ENCODE measurements at regions not wholly inside any gene's neighbourhood (a gene's known extent, or its start where the extent isn't known, plus 50 kb on each side); places are given as distances from the start of the nearest gene placed in this dataset.

GRCh38 chr5:110918683-110919082, 152.8 kb upstream of the TSLP start:
- Histone ChIP-seq H4K5ac (ENCODE audit: insufficient read length, low read depth, low read length) (no peak overlapping the region), H2AK5ac (ENCODE audit: low read depth, low read length) (no peak overlapping the region), H4K91ac (replicated peaks; ENCODE audit: insufficient read length, low read length) (no peak overlapping the region), H3K27ac (ENCODE audit: low read depth, low read length) (no peak overlapping the region), H3K9me3 (ENCODE audit: insufficient read depth in 2 of 2, low read depth in 1 of 2, low read length in 1 of 2) (no peaks in the 10 kb centered on the region), H3K4me2 (ENCODE audit: insufficient read depth in 1 of 2, low read depth in 2 of 2, low read length in 2 of 2) (no peak overlapping the region), H3K23ac (ENCODE audit: insufficient read length) (no peak overlapping the region), H3K36me3 (ENCODE audit: control insufficient read depth in 2 of 4, insufficient read depth in 4 of 4, low read length in 3 of 4) (no peaks in the 10 kb centered on the region), H3K4ac (replicated peaks; ENCODE audit: insufficient read length, low read depth, low read length) (no peak overlapping the region), H3K27me3 (replicated peaks in 1 of 4; ENCODE audit: control insufficient read depth in 3 of 4, extremely low read depth in 1 of 4, insufficient read depth in 3 of 4, low read length in 3 of 4) (no peaks in the 10 kb centered on the region), H2BK12ac (ENCODE audit: low read depth, low read length) (no peak overlapping the region), H3K79me1 (ENCODE audit: low read depth, low read length) (no peaks in the 10 kb centered on the region), H3K23me2 (ENCODE audit: low read depth, low read length) (no peaks in the 10 kb centered on the region), H3K4me3 (ENCODE audit: extremely low read depth in 1 of 4, insufficient read depth in 2 of 4, low read depth in 3 of 4, low read length in 4 of 4) (no peak overlapping the region), H2BK15ac (ENCODE audit: low read length) (no peak overlapping the region), H3K4me1 (replicated peaks in 1 of 4; ENCODE audit: control insufficient read depth in 3 of 4, insufficient read depth in 4 of 4, low read length in 3 of 4) (no peaks in the 10 kb centered on the region), H3K79me2 (ENCODE audit: control insufficient read depth in 1 of 2, insufficient read depth in 2 of 2, low read length in 2 of 2) (no peaks in the 10 kb centered on the region), H3K9ac (replicated peaks in 1 of 4; ENCODE audit: extremely low read depth in 1 of 4, low read depth in 3 of 4, low read length in 3 of 4) (no peak overlapping the region), H2AFZ (ENCODE audit: low read length) (no peak overlapping the region), H3K18ac (ENCODE audit: extremely low read depth, low read length) (no peak overlapping the region), H3K56ac (replicated peaks; ENCODE audit: insufficient read length, low read depth, low read length) (no peak overlapping the region), H2BK20ac (ENCODE audit: low read length) (no peak overlapping the region), H4K20me1 (replicated peaks in 1 of 2; ENCODE audit: control insufficient read depth in 1 of 2, insufficient read depth in 2 of 2, low read length in 2 of 2) (no peaks in the 10 kb centered on the region), H2BK5ac (ENCODE audit: low read depth, low read length) (no peak overlapping the region), H3K14ac (ENCODE audit: insufficient read length) (no peak overlapping the region), H2BK120ac (replicated peaks; ENCODE audit: low read depth, low read length) (no peak overlapping the region), H4K8ac (ENCODE audit: extremely low read depth, insufficient read depth, low read length) (no peak overlapping the region)
- CTCF ChIA-PET (ENCODE audit: partially characterized antibody): no interaction called here
- no peak for FAIRE-seq
- POLR2A ChIA-PET (ENCODE audit: partially characterized antibody): no interaction called here
- no peak for TF ChIP-seq SP2 (IDR thresholded peaks at IDR 0.05; ENCODE audit: low read length)
- TF ChIP-seq TCF12 (IDR thresholded peaks at IDR 0.05; ENCODE audit: low read depth, low read length): no peak
- no peak for TF ChIP-seq SRF (IDR thresholded peaks at IDR 0.05; ENCODE audit: low read depth, low read length)
- no peak for TF ChIP-seq GTF2F1 (IDR thresholded peaks at IDR 0.05; ENCODE audit: borderline replicate concordance, low read depth, low read length)
- TF ChIP-seq YY1 (IDR thresholded peaks at IDR 0.05; ENCODE audit: low read depth, low read length): no peak
- no peak for TF ChIP-seq TAF7 (optimal IDR thresholded peaks at IDR 0.05; ENCODE audit: borderline replicate concordance, low read depth, low read length)
- no peak for TF ChIP-seq PHF8 (conservative IDR thresholded peaks at IDR 0.05; ENCODE audit: low read depth, low read length)
- TF ChIP-seq BACH1 (IDR thresholded peaks at IDR 0.05; ENCODE audit: low read length): no peak
- no peak for TF ChIP-seq RNF2 (IDR thresholded peaks at IDR 0.05; ENCODE audit: borderline replicate concordance, low read depth, low read length, missing control alignments, poor library complexity, severe bottlenecking)
- 78% methylated on average over 1 of the region's 1 CpG; no CpG with 5 or more reads in 1 of the 2 experiments for WGBS, 2 experiments (ENCODE audit: extremely low coverage in 1 of 2, insufficient coverage in 1 of 2, insufficient read length in 1 of 2, insufficient replicate concordance in 2 of 2, low coverage in 1 of 2, low lambda C conversion rate in 2 of 2, missing lambda C conversion rate in 1 of 2)
- no peak for DNase-seq (ENCODE audit: low read depth in 1 of 2, low spot score in 2 of 2)
